CD8-positive, alpha-beta memory T cell (primary cell): ENCODE measurements at regions not wholly inside any gene's neighbourhood (a gene's known extent, or its start where the extent isn't known, plus 50 kb on each side); places are given as distances from the start of the nearest gene placed in this dataset.
A peak's percentile ranks its signal among the peaks of the same experiment; 100 is the strongest.
"Not testable (repeated sequence)": the region's sequence is repeated elsewhere in the genome, so short reads cannot be mapped to it uniquely, and the experiment has no call there.

Experiments used
- CTCF ChIA-PET: fragments of 350-600 bp; sonication (Branson Sonifier 250); formaldehyde crosslinking; loops from one replicate; lab custom pipeline; 2021; ENCODE audit warnings: antibody characterized with exemption; lab: Charles Lee
- POLR2A ChIA-PET: fragments of 350-600 bp; sonication (Branson Sonifier 250); formaldehyde crosslinking; loops from one replicate; lab custom pipeline; 2021; ENCODE audit warnings: antibody characterized with exemption; lab: Charles Lee
- DNase-seq, 5 donors: peaks; one replicate each; pipeline versions ENCODE4 v3.0.0 to v3.0.0-alpha.2; 2020 to 2022; ENCODE audit warnings: mixed read lengths in 1 of 5
- H3K27ac ChIP-seq: one replicate; pipeline ENCODE4 v1.7.0; 2013; ENCODE audit warnings: low read depth, mild to moderate bottlenecking, low read length, moderate library complexity
- H3K27me3 ChIP-seq: 2 replicates; pipeline ENCODE4 v1.7.0; 2013; ENCODE audit warnings: low read length, mild to moderate bottlenecking; ENCODE audit not compliant: insufficient read depth, poor library complexity, severe bottlenecking
- H3K36me3 ChIP-seq: 2 replicates; pipeline ENCODE4 v1.7.0; 2013; ENCODE audit warnings: mild to moderate bottlenecking, low read length, moderate library complexity; ENCODE audit not compliant: insufficient read depth
- H3K4me1 ChIP-seq: 2 replicates; pipeline ENCODE4 v1.7.0; 2013; ENCODE audit warnings: mild to moderate bottlenecking, low read length, moderate library complexity; ENCODE audit not compliant: insufficient read depth
- H3K4me3 ChIP-seq: 2 replicates; pipeline ENCODE4 v1.7.0; 2013; ENCODE audit warnings: mild to moderate bottlenecking, low read length
- H3K9me3 ChIP-seq: 2 replicates; pipeline ENCODE4 v1.7.0; 2013; ENCODE audit warnings: mild to moderate bottlenecking, low read length
- H3K27ac Mint-ChIP-seq, 8 donors: one replicate each; pipeline ENCODE4 v1.8.0; 2020 to 2021; ENCODE audit warnings: mixed read lengths in 8 of 8, mild to moderate bottlenecking in 6 of 8, inconsistent platforms in 3 of 8, moderate library complexity in 3 of 8
- H3K27me3 Mint-ChIP-seq, 2 donors: one replicate each; pipeline ENCODE4 v1.8.0; 2020 to 2021; ENCODE audit warnings: mixed read lengths in 2 of 2, mild to moderate bottlenecking in 1 of 2, moderate library complexity in 1 of 2
- H3K36me3 Mint-ChIP-seq, 3 donors: one replicate each; pipeline ENCODE4 v1.8.0; 2020 to 2021; ENCODE audit warnings: mixed read lengths in 3 of 3, inconsistent platforms in 1 of 3, mild to moderate bottlenecking in 1 of 3
- H3K4me1 Mint-ChIP-seq, 3 donors: one replicate each; pipeline ENCODE4 v1.8.0; 2020 to 2021; ENCODE audit warnings: mixed read lengths in 3 of 3, inconsistent platforms in 1 of 3, mild to moderate bottlenecking in 1 of 3
- H3K4me3 Mint-ChIP-seq, 7 donors: one replicate each; pipeline ENCODE4 v1.8.0; 2020 to 2021; ENCODE audit warnings: mixed read lengths in 7 of 7, mild to moderate bottlenecking in 6 of 7, moderate library complexity in 4 of 7, inconsistent platforms in 2 of 7
- H3K9me3 Mint-ChIP-seq, 5 donors: one replicate each; pipeline ENCODE4 v1.8.0; 2020 to 2022; ENCODE audit warnings: mixed read lengths in 5 of 5, mild to moderate bottlenecking in 3 of 5, moderate library complexity in 2 of 5, inconsistent platforms in 1 of 5

DNA sequence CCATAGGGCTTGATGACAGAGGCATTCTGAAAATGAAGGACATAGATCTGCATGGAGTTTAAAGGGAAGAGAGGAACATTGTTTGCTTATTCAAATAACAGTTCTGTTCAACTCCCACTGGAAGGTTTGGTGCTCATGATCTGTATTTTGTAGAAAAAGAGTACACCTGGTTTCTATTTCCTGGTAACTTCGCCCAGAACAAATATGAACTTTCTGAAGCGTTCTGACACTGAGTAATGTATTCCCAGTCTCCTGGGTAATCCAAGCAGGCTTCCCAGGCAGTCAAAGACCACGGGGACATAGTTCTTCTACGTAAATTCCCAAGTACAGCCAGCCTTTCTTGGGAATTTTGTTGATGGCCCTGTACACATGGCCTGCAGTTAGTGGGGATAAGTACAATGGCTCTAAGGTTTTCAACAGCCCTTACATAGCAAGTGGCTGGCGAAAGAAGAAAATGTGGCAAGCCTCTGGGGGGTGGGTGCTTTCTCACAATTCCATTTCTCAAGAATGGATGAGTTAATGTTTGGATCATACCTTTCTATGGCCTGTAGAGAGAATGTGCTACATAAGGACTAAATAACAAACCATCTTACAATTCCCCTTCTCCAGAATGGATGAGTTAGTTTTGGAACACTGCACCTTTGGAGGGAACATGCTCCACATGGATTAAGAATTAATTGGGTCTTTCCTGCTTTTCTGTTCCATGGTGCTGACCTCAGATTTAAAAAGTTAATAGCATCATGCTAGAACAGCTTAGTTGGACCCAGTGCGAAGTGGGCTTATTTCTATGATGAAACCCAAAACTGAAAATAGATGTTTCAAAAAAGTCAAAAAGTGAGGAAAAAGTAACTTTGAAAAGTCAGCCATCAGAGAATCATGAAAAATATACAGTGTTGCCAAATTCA, 52.7 kb downstream of the COL6A6 start:
- no peaks in the 10 kb centered on the region for H3K4me1 Mint-ChIP-seq
- Histone ChIP-seq H3K4me3 (no peak overlapping the region), H3K9me3 (no peaks in the 10 kb centered on the region), H3K27me3 (no peaks in the 10 kb centered on the region), H3K4me1 (no peaks in the 10 kb centered on the region), H3K27ac (no peak overlapping the region), H3K36me3 (no peaks in the 10 kb centered on the region)
- no peak overlapping the region for H3K4me3 Mint-ChIP-seq
- no peak overlapping the region for H3K27ac Mint-ChIP-seq
- H3K36me3 Mint-ChIP-seq: no peaks in the 10 kb centered on the region
- peaks cover 6 to 22% of the 10 kb centered on the region in 2 donors for H3K27me3 Mint-ChIP-seq
- no peak for DNase-seq
- ChIA-PET POLR2A (no interaction called here), CTCF (no interaction called here)
- H3K9me3 Mint-ChIP-seq: no peaks in the 10 kb centered on the region

DNA sequence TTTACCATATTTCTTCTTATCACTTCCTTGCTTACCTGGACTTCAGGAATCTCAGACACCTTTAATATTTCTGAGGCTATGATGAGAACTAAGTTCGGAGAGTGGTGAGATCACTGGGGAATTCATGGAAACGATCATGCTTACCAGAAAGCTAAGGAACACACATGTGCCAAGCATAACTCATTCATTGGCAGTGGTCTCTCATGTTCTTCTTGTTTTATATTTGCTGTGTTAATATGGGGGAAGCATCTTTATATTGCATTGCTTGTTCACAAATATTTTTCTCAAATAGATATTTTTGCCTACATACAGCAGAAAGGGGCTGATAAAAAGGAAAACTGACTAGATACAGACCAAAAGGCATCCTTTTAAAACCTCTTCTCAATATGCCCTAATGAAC, 55.8 kb downstream of the COL6A6 start:
- Histone ChIP-seq H3K27me3 (no peaks in the 10 kb centered on the region), H3K9me3 (no peaks in the 10 kb centered on the region), H3K4me3 (no peak overlapping the region), H3K4me1 (no peaks in the 10 kb centered on the region), H3K36me3 (no peaks in the 10 kb centered on the region), H3K27ac (no peak overlapping the region)
- Mint-ChIP-seq H3K27me3 (peaks cover 10 to 33% of the 10 kb centered on the region in 2 donors), H3K4me3 (no peak overlapping the region), H3K36me3 (no peaks in the 10 kb centered on the region), H3K9me3 (no peaks in the 10 kb centered on the region), H3K27ac (peak overlapping the region in 1 of 8 donors; percentile 17), H3K4me1 (no peaks in the 10 kb centered on the region)
- DNase-seq: no peak
- ChIA-PET CTCF (no interaction called here), POLR2A (no interaction called here)

DNA sequence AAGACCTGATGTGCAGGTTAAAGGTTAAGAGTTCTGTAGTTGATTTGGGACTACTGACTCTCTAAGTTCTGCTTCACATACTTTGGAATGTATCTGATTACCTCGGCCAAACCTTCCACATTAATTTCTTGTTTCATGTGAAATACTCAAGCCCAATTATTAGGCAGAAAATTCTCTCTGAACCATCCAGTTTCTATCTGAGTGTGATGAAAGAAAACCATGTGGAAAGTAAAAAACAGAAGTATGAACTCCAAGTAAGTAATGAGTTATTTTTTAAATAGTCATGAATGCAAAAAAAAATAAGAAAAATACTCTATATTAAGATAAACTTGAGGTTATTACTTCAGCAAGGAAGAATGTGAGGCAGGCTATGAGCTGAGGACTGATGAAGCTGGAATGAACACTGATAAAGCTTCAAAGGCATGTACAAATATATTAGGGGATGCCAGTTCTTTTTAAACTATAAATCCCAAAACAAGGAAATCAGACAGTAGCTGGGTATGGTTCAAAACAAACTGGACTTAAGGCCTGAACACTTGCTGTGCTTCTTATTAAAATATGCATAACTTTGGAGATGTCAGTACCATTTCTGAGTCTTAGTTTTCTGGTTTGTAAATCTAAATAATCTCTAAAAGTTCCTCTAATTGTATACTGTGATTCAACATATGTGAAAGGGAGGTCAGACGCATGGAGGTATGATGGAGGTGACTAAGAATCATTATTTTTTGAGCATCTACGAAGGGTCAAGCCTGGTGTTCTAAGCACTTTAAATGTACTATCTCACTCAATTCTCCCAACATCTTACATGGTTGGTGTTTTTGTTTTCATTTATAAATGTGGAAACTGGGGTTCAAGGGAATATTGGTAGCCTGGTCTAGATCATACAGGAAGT, 59.6 kb downstream of the COL6A6 start:
- Histone ChIP-seq H3K27me3 (no peaks in the 10 kb centered on the region), H3K27ac (no peak overlapping the region), H3K36me3 (no peaks in the 10 kb centered on the region), H3K9me3 (no peaks in the 10 kb centered on the region), H3K4me3 (no peak overlapping the region), H3K4me1 (no peaks in the 10 kb centered on the region)
- CTCF ChIA-PET: no interaction called here
- Mint-ChIP-seq H3K36me3 (no peaks in the 10 kb centered on the region), H3K4me3 (no peak overlapping the region), H3K4me1 (no peaks in the 10 kb centered on the region), H3K9me3 (no peaks in the 10 kb centered on the region), H3K27ac (no peak overlapping the region), H3K27me3 (peaks cover 17 to 39% of the 10 kb centered on the region in 2 donors)
- POLR2A ChIA-PET: no interaction called here
- no peak for DNase-seq

DNA sequence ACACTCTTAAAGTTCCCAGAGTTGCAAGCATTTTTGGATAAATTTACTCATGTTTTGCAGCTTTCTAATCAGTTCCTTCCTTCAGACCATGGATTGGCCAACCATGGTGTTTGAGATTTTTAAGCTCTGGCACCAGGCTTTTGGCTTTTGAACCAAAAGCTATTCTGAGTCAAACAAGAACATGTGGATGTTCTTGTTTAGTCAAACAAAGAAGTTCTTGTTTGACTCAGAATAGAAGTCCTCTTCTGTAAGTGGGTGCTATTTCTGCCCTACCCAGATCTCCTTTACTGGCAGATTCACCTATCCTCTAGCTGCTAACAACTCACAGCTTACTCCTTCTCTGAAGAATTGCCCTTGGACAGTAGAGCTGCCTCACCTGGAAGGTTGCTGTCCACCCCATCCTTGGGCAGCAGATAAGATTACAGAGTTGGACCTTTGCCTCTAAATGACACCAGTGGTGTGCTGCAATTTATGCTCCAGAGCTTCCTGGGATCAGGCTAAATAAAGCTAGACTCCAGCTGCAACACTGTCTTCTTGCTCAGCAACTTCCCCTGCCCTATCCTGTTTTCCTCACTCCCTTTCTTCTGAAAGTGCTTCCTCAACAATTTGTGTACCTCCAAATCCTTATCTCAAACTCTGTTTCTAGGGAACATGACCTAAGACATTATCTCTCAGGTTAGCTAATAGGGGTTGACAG, 65.6 kb downstream of the COL6A6 start:
- H3K27me3 Mint-ChIP-seq: peaks cover 9 to 30% of the 10 kb centered on the region in 2 donors
- H3K27ac Mint-ChIP-seq: no peak overlapping the region
- no peaks in the 10 kb centered on the region for H3K36me3 Mint-ChIP-seq
- CTCF ChIA-PET: no interaction called here
- Histone ChIP-seq H3K9me3 (no peaks in the 10 kb centered on the region), H3K27me3 (no peaks in the 10 kb centered on the region), H3K4me3 (no peak overlapping the region), H3K4me1 (no peaks in the 10 kb centered on the region), H3K36me3 (no peaks in the 10 kb centered on the region), H3K27ac (no peak overlapping the region)
- POLR2A ChIA-PET: no interaction called here
- no peak overlapping the region for H3K4me3 Mint-ChIP-seq
- H3K4me1 Mint-ChIP-seq: no peaks in the 10 kb centered on the region
- no peaks in the 10 kb centered on the region for H3K9me3 Mint-ChIP-seq
- no peak for DNase-seq

DNA sequence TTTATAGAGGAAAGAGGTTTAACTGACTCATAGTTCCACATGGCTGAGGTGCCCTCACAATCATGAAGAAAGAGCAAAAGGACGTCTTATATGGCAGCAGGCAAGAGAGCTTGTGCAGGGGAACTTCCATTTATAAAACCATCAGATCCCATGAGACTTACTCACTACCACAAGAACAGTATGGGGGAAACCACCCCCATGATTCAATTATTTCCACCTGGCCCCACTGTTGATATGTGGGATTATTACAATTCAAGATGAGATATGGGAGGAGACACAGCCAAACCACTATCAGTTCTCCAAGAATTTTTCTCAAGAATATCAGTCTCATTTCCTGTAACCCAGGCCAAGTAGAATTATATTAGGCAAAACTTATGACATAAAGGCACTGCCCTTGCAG, 77.8 kb downstream of the COL6A6 start:
- POLR2A ChIA-PET, H3K9me3 Mint-ChIP-seq, CTCF ChIA-PET, DNase-seq, H3K36me3 ChIP-seq, H3K27me3 ChIP-seq, H3K27ac Mint-ChIP-seq, H3K36me3 Mint-ChIP-seq, H3K4me1 Mint-ChIP-seq, H3K4me3 Mint-ChIP-seq, H3K4me3 ChIP-seq, H3K9me3 ChIP-seq, H3K27ac ChIP-seq, H3K4me1 ChIP-seq: not testable (repeated sequence)
- peaks cover 12 to 22% of the 10 kb centered on the region in 2 donors for H3K27me3 Mint-ChIP-seq

DNA sequence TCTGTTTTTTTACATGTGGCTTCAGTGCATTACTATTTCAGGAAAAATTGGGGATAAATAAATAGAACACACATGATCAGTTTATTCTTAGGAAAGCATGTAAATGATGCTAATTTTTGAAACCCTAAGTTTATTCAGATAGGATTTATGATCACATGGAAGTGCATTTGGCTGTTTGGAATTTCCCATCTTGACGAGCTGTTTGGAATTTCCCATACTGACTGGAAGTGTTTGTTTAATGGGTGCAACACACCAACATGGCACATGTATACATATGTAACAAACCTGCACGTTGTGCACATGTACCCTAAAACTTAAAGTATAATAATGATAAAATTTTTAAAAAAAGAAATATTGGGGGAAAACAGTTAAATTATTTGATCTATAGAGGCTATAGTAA, 79.5 kb downstream of the COL6A6 start:
- ChIA-PET CTCF (no interaction called here), POLR2A (no interaction called here)
- Mint-ChIP-seq H3K27ac (no peak overlapping the region), H3K9me3 (peaks cover 0 to 2% (median 0%) of the 10 kb centered on the region in 5 donors), H3K36me3 (no peaks in the 10 kb centered on the region), H3K27me3 (peaks cover 15 to 25% of the 10 kb centered on the region in 2 donors), H3K4me3 (no peak overlapping the region), H3K4me1 (no peaks in the 10 kb centered on the region)
- no peaks in the 10 kb centered on the region for H3K9me3 ChIP-seq
- no peak for DNase-seq
- no peak overlapping the region for H3K4me3 ChIP-seq
- H3K36me3 ChIP-seq: no peaks in the 10 kb centered on the region
- H3K4me1 ChIP-seq: no peaks in the 10 kb centered on the region
- no peak overlapping the region for H3K27ac ChIP-seq
- no peaks in the 10 kb centered on the region for H3K27me3 ChIP-seq

DNA sequence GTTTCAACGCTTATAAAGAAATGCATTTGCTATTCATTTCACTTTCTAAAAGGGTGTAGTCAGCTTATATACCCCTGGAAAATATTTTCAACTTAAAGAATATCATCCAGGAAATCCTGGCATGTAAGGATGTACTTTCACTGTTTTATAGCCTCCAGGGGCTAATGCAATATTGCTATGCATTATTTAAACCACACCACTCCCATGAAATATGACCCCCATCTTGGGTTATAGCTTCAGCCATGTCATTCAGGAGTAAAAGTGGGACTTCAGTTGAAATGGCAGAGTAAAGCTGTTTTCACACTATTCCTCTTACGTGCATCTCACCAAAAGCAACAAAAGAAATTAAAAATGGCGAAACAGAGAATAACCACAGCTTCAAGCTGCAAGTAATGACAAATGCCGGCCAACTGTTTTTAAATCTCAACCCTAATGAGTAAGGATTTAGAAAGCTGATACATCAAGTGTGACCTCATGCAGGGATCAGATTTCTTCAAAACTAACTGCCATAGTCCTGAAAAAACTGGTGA, 84.5 kb downstream of the COL6A6 start:
- Mint-ChIP-seq H3K36me3 (no peaks in the 10 kb centered on the region), H3K27me3 (peaks cover 11 to 26% of the 10 kb centered on the region in 2 donors), H3K27ac (no peak overlapping the region), H3K4me3 (no peak overlapping the region), H3K4me1 (no peaks in the 10 kb centered on the region), H3K9me3 (peaks cover 5 to 14% (median 6%) of the 10 kb centered on the region in 5 donors)
- no peaks in the 10 kb centered on the region for H3K36me3 ChIP-seq
- no peak overlapping the region for H3K4me3 ChIP-seq
- no peaks in the 10 kb centered on the region for H3K9me3 ChIP-seq
- no peak overlapping the region for H3K27ac ChIP-seq
- ChIA-PET CTCF (no interaction called here), POLR2A (no interaction called here)
- H3K27me3 ChIP-seq: no peaks in the 10 kb centered on the region
- no peak for DNase-seq
- H3K4me1 ChIP-seq: no peaks in the 10 kb centered on the region
